HCT116 (cell line): ENCODE measurements at regions not wholly inside any gene's neighbourhood (a gene's known extent, or its start where the extent isn't known, plus 50 kb on each side); places are given as distances from the start of the nearest gene placed in this dataset.
A peak's percentile ranks its signal among the peaks of the same experiment; 100 is the strongest.

Experiments
- ATAC-seq: fragments of 200-7000 bp; cut with Tn5 transposase; 2 replicates; pipeline ENCODE4 v1.9.1; 2020; ENCODE audit warnings: mild to moderate bottlenecking, moderate library complexity
- BruUV-seq: library from RNA; stranded (reverse); fragments of 400-500 nt; replicated peaks from 2 replicates; lab custom pipeline; 2021; lab: Mats Ljungman, UMichigan
- CTCF ChIA-PET: fragments of 300-600 bp; sonication (Branson Sonifier 250); formaldehyde crosslinking; loops from one replicate; lab custom pipeline; 2021; ENCODE audit warnings: antibody characterized with exemption; lab: Charles Lee
- POLR2A ChIA-PET: fragments of 300-600, 350-600 bp; sonication (Branson Sonifier 250); formaldehyde crosslinking; loops from one replicate; lab custom pipeline; 2021; ENCODE audit warnings: antibody characterized with exemption; lab: Charles Lee
- RAD21 ChIA-PET, 2 experiments: fragments of 300-600 bp; sonication (Branson Sonifier 250); formaldehyde crosslinking; loops; one replicate each; lab custom pipeline; 2023; ENCODE audit warnings: low total read pairs in 2 of 2; ENCODE audit not compliant: uncharacterized antibody in 2 of 2, unreplicated experiment in 2 of 2, low non-redundant PET in 1 of 2; lab: Charles Lee
- DNase-seq: peaks from one replicate; pipeline ENCODE4 v3.0.0-alpha.2; 2010; ENCODE audit warnings: low read depth, low spot score
- H2AFZ ChIP-seq: fragments of 200-600 bp; shearing (Covaris generic), sonication (generic); 2 replicates; pipeline ENCODE4 v1.6.1; 2017; ENCODE audit warnings: low read depth, mixed run types, mixed read lengths, antibody characterized with exemption, low read length; ENCODE audit not compliant: poor library complexity, severe bottlenecking
- H3K27ac ChIP-seq: 2 replicates; pipeline ENCODE4 v1.5.1; 2012; ENCODE audit warnings: low read depth, low read length
- H3K27me3 ChIP-seq: fragments of 200-600 bp; sonication (generic); 2 replicates; pipeline ENCODE4 v1.6.1; 2016; ENCODE audit warnings: mixed run types, low read length, mixed read lengths; ENCODE audit not compliant: insufficient read depth
- H3K36me3 ChIP-seq, 2 experiments: fragments of 200-500 bp in 1 of 2; fragments of 200-600 bp in 1 of 2; sonication (Bioruptor generic) in 1 of 2; sonication (generic) in 1 of 2; 2 replicates each; pipeline versions ENCODE4 v1.5.1 to v1.6.1; 2014 to 2016; ENCODE audit warnings: low read length in 2 of 2, inconsistent platforms in 1 of 2, mixed read lengths in 1 of 2, mixed run types in 1 of 2; ENCODE audit not compliant: insufficient read depth in 2 of 2, control insufficient read depth in 1 of 2
- H3K4me1 ChIP-seq, 2 experiments: fragments of 200-600 bp in 1 of 2; sonication (generic) in 1 of 2; 2 replicates each; pipeline versions ENCODE4 v1.5.1 to v1.6.1; 2012 to 2017; ENCODE audit warnings: low read length in 2 of 2, inconsistent platforms in 1 of 2, mild to moderate bottlenecking in 1 of 2, mixed read lengths in 1 of 2, mixed run types in 1 of 2, moderate library complexity in 1 of 2; ENCODE audit not compliant: insufficient read depth in 2 of 2, control insufficient read depth in 1 of 2
- H3K4me2 ChIP-seq: fragments of 200-600 bp; sonication (generic); 2 replicates; pipeline ENCODE4 v1.6.1; 2017; ENCODE audit warnings: mixed run types, low read length, mixed read lengths
- H3K4me3 ChIP-seq, 2 experiments: fragments of 200-600 bp in 1 of 2; sonication (generic) in 1 of 2; replicated peaks in 1 of 2; 2 replicates each; pipeline ENCODE4 v1.5.1; 2011 to 2016; ENCODE audit warnings: low read length in 2 of 2, control low read depth in 1 of 2, low read depth in 1 of 2, mild to moderate bottlenecking in 1 of 2, mixed read lengths in 1 of 2, mixed run types in 1 of 2
- H3K79me2 ChIP-seq: fragments of 200-600 bp; sonication (generic); 2 replicates; pipeline ENCODE4 v1.6.1; 2017; ENCODE audit warnings: mild to moderate bottlenecking, mixed run types, low read length, moderate library complexity, mixed read lengths; ENCODE audit not compliant: insufficient read depth
- H3K9ac ChIP-seq: fragments of 200-600 bp; sonication (generic); 2 replicates; pipeline ENCODE4 v1.6.1; 2016; ENCODE audit warnings: low read length, mixed read lengths
- H3K9me2 ChIP-seq: fragments of 200-600 bp; sonication (generic), shearing (Covaris generic); 2 replicates; pipeline ENCODE4 v1.6.1; 2017; ENCODE audit warnings: mixed run types, mild to moderate bottlenecking, moderate library complexity; ENCODE audit not compliant: insufficient read depth
- H3K9me3 ChIP-seq, 2 experiments: fragments of 200-500 bp in 1 of 2; fragments of 200-600 bp in 1 of 2; sonication (Bioruptor generic) in 1 of 2; sonication (generic) in 1 of 2; 2 replicates each; pipeline ENCODE4 v1.6.1; 2014 to 2017; ENCODE audit warnings: low read length in 2 of 2, mixed read lengths in 2 of 2, inconsistent platforms in 1 of 2, low read depth in 1 of 2, mild to moderate bottlenecking in 1 of 2, mixed run types in 1 of 2, moderate library complexity in 1 of 2; ENCODE audit not compliant: control insufficient read depth in 1 of 2, insufficient read depth in 1 of 2
- H4K20me1 ChIP-seq: fragments of 200-600 bp; sonication (generic), shearing (Covaris generic); 2 replicates; pipeline ENCODE4 v1.6.1; 2017; ENCODE audit warnings: mixed run types, mild to moderate bottlenecking, moderate library complexity; ENCODE audit not compliant: insufficient read depth
- CBX3 ChIP-seq: IDR thresholded peaks from 2 replicates; pipeline ENCODE4 v1.6.1; 2012; ENCODE audit warnings: low read depth
- CTCF ChIP-seq, 3 experiments: fragments of 200-600 bp in 1 of 3; sonication (generic) in 1 of 3; IDR thresholded peaks in 2 of 3; conservative IDR thresholded peaks in 1 of 3; 2 replicates each; pipeline ENCODE4 v1.5.1; 2012 to 2017; ENCODE audit warnings: low read depth in 2 of 3, low read length in 2 of 3, antibody characterized with exemption in 1 of 3, borderline replicate concordance in 1 of 3, control low read depth in 1 of 3, mild to moderate bottlenecking in 1 of 3, mixed read lengths in 1 of 3, mixed run types in 1 of 3, moderate library complexity in 1 of 3; ENCODE audit not compliant: insufficient read depth in 1 of 3
- EGR1 ChIP-seq: IDR thresholded peaks from 2 replicates; pipeline ENCODE4 v1.6.1; 2012; ENCODE audit warnings: low read depth
- ELF1 ChIP-seq: IDR thresholded peaks from 2 replicates; pipeline ENCODE4 v1.6.1; 2012; ENCODE audit warnings: low read depth, borderline replicate concordance
- JUND ChIP-seq: IDR thresholded peaks from 2 replicates; pipeline ENCODE4 v1.6.1; 2012
- MAX ChIP-seq: IDR thresholded peaks from 2 replicates; pipeline ENCODE4 v1.6.1; 2012
- POLR2A ChIP-seq: IDR thresholded peaks from 2 replicates; pipeline ENCODE4 v1.7.0; 2011; ENCODE audit warnings: borderline replicate concordance; ENCODE audit not compliant: insufficient read depth, insufficient read length; ENCODE audit errors: extremely low read depth
- POLR2AphosphoS5 ChIP-seq: IDR thresholded peaks from 2 replicates; pipeline ENCODE4 v1.6.1; 2011; ENCODE audit warnings: mild to moderate bottlenecking, low read depth, low read length, moderate library complexity
- RAD21 ChIP-seq: IDR thresholded peaks from 2 replicates; pipeline ENCODE4 v1.6.1; 2012; ENCODE audit warnings: low read depth, mild to moderate bottlenecking
- SIN3A ChIP-seq: IDR thresholded peaks from 2 replicates; pipeline ENCODE4 v1.6.1; 2012; ENCODE audit warnings: low read depth
- SP1 ChIP-seq: IDR thresholded peaks from 2 replicates; pipeline ENCODE4 v1.6.1; 2012; ENCODE audit warnings: low read depth
- SRF ChIP-seq: IDR thresholded peaks from 2 replicates; pipeline ENCODE4 v1.6.1; 2012; ENCODE audit warnings: low read depth
- TCF7L2 ChIP-seq: IDR thresholded peaks from 2 replicates; pipeline ENCODE4 v1.7.0; 2011; ENCODE audit warnings: borderline replicate concordance, inconsistent platforms; ENCODE audit not compliant: insufficient read depth, insufficient read length; ENCODE audit errors: extremely low read depth
- ZFX ChIP-seq: fragments of 450-650 bp; IDR thresholded peaks from 2 replicates; pipeline ENCODE4 v1.6.1; 2017
- ZNF274 ChIP-seq: fragments of 200-500 bp; sonication (Bioruptor generic); IDR thresholded peaks from 2 replicates; pipeline ENCODE4 v1.6.1; 2014; ENCODE audit warnings: mild to moderate bottlenecking, low read depth, low read length, inconsistent platforms
- intact Hi-C: fragments of 100-400 bp; cut with micrococcal nuclease; formaldehyde crosslinking; loops from 2 replicates; pipeline ENCODE4 v1.10.0; 2022
- TF ChIP-seq, protein P1 (sequence below): IDR thresholded peaks from 2 replicates; pipeline ENCODE4 v1.6.1; 2012; ENCODE audit warnings: low read depth

- no TSS peak for BruUV-seq
- ChIA-PET RAD21 (no interaction called here), POLR2A (no interaction called here), CTCF (interaction anchor here (0.9 kb wide), 1 partner anchor 149 kb away, joined by 3 read pairs; no protein-coding TSS in a partner anchor)
- H4K20me1 ChIP-seq: no peaks in the 10 kb centered on the region
- no peaks in the 10 kb centered on the region for H3K9me3 ChIP-seq
- no peaks in the 10 kb centered on the region for H3K79me2 ChIP-seq
- intact Hi-C loops: no loop called here
- no peak for TF ChIP-seq POLR2AphosphoS5
- no peak for TF ChIP-seq SP1
- TF ChIP-seq ZFX: no peak
- TF ChIP-seq POLR2A: no peak
- TF ChIP-seq, protein P1, sequence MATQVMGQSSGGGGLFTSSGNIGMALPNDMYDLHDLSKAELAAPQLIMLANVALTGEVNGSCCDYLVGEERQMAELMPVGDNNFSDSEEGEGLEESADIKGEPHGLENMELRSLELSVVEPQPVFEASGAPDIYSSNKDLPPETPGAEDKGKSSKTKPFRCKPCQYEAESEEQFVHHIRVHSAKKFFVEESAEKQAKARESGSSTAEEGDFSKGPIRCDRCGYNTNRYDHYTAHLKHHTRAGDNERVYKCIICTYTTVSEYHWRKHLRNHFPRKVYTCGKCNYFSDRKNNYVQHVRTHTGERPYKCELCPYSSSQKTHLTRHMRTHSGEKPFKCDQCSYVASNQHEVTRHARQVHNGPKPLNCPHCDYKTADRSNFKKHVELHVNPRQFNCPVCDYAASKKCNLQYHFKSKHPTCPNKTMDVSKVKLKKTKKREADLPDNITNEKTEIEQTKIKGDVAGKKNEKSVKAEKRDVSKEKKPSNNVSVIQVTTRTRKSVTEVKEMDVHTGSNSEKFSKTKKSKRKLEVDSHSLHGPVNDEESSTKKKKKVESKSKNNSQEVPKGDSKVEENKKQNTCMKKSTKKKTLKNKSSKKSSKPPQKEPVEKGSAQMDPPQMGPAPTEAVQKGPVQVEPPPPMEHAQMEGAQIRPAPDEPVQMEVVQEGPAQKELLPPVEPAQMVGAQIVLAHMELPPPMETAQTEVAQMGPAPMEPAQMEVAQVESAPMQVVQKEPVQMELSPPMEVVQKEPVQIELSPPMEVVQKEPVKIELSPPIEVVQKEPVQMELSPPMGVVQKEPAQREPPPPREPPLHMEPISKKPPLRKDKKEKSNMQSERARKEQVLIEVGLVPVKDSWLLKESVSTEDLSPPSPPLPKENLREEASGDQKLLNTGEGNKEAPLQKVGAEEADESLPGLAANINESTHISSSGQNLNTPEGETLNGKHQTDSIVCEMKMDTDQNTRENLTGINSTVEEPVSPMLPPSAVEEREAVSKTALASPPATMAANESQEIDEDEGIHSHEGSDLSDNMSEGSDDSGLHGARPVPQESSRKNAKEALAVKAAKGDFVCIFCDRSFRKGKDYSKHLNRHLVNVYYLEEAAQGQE: no peak
- no peak for TF ChIP-seq ZNF274
- no peak for TF ChIP-seq CBX3
- TF ChIP-seq MAX: no peak
- TF ChIP-seq CTCF (IDR thresholded peaks at IDR 0.05 in 2 of 3, conservative IDR thresholded peaks at IDR 0.05 in 1 of 3; ENCODE audit: borderline replicate concordance in 1 of 3, insufficient read depth in 1 of 3, low read depth in 2 of 3, low read length in 2 of 3): no peak
- no peak for TF ChIP-seq SRF
- no peak for TF ChIP-seq JUND
- TF ChIP-seq EGR1: no peak
- no peak for TF ChIP-seq RAD21
- TF ChIP-seq SIN3A: no peak
- no peak for TF ChIP-seq TCF7L2
- TF ChIP-seq ELF1: no peak
- no peak overlapping the region for H3K9ac ChIP-seq
- DNase-seq: no peak
- ATAC-seq: no peak
- no peaks in the 10 kb centered on the region for H3K27me3 ChIP-seq
- H3K4me3 ChIP-seq: no peak overlapping the region
- no peaks in the 10 kb centered on the region for H3K9me2 ChIP-seq
- no peak overlapping the region for H3K4me2 ChIP-seq
- no peak overlapping the region for H3K27ac ChIP-seq
- peak overlapping the region; percentile 63 for H2AFZ ChIP-seq
- H3K4me1 ChIP-seq: peaks cover 0 to 17% of the 10 kb centered on the region in 2 experiments; a peak in 2 of 4 replicates
- no peaks in the 10 kb centered on the region for H3K36me3 ChIP-seq
Measured at GRCh38 chr4:176898791-176899190, 106.1 kb upstream of the VEGFC start.
